ENCODE measurements at regions not wholly inside any gene's neighbourhood (a gene's known extent, or its start where the extent isn't known, plus 50 kb on each side); places are given as distances from the start of the nearest gene placed in this dataset.

GRCh38 chr17:27945953-27946352, 52.8 kb upstream of the LYRM9 start (continued):
- no peak for TF ChIP-seq CTBP2 (IDR thresholded peaks at IDR 0.05; ENCODE audit: borderline replicate concordance, insufficient read depth, insufficient read length, low read length)
- no peak for TF ChIP-seq ATF3 (IDR thresholded peaks at IDR 0.05; ENCODE audit: insufficient read depth, low read depth, low read length)
- no peak for TF ChIP-seq NANOG (IDR thresholded peaks at IDR 0.05; ENCODE audit: insufficient read depth, low read depth, low read length, poor library complexity, severe bottlenecking)
- no peak for TF ChIP-seq YY1 (IDR thresholded peaks at IDR 0.05; ENCODE audit: low read depth, low read length)
- TF ChIP-seq CBX5 (IDR thresholded peaks at IDR 0.05; ENCODE audit: low read depth, low read length), result no peak
